Stomach (tissue), 4 donors: ENCODE measurements at regions not wholly inside any gene's neighbourhood (a gene's known extent, or its start where the extent isn't known, plus 50 kb on each side); places are given as distances from the start of the nearest gene placed in this dataset.

Experiments
- POLR2AphosphoS5 ChIP-seq, 3 donors: sonication (generic); formaldehyde crosslinking; IDR thresholded peaks; one replicate each; pipeline ENCODE4 v1.6.1; 2016; ENCODE audit warnings: antibody characterized with exemption in 3 of 3
- TF ChIP-seq, protein P1 (sequence below), 7 experiments: fragments of 450-650 bp in 4 of 7; fragments of 200-600 bp in 3 of 7; sonication (generic) in 3 of 7; IDR thresholded peaks; one replicate each; pipeline ENCODE4 v1.5.1; 2016 to 2019; ENCODE audit warnings: antibody characterized with exemption in 7 of 7, control low read depth in 2 of 7, mild to moderate bottlenecking in 1 of 7

DNA sequence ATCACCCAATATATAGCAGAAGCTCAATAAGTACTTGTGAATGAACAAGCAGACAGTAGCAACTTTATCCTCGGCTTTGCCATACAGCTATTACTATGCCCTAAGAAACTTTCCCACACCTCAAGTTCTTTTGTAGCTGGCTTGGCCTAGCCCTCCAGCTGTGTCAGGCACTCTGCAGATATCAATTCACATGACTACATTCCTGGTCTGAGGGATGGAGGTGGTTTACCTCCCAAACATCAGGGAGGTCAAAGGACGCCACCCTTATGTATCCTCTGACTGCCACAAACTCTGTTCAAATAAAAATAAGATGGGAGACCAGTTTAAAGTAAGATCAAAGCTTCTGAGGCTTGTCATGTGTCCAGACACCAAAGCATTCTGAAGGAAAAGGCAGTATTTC, 416.3 kb downstream of the PIK3R1 start:
- TF ChIP-seq, protein P1, sequence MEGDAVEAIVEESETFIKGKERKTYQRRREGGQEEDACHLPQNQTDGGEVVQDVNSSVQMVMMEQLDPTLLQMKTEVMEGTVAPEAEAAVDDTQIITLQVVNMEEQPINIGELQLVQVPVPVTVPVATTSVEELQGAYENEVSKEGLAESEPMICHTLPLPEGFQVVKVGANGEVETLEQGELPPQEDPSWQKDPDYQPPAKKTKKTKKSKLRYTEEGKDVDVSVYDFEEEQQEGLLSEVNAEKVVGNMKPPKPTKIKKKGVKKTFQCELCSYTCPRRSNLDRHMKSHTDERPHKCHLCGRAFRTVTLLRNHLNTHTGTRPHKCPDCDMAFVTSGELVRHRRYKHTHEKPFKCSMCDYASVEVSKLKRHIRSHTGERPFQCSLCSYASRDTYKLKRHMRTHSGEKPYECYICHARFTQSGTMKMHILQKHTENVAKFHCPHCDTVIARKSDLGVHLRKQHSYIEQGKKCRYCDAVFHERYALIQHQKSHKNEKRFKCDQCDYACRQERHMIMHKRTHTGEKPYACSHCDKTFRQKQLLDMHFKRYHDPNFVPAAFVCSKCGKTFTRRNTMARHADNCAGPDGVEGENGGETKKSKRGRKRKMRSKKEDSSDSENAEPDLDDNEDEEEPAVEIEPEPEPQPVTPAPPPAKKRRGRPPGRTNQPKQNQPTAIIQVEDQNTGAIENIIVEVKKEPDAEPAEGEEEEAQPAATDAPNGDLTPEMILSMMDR (IDR thresholded peaks at IDR 0.05), result no peak
- no peak for TF ChIP-seq POLR2AphosphoS5 (IDR thresholded peaks at IDR 0.05)
